Chondrocyte (in vitro differentiated cells): ENCODE measurements at regions not wholly inside any gene's neighbourhood (a gene's known extent, or its start where the extent isn't known, plus 50 kb on each side); places are given as distances from the start of the nearest gene placed in this dataset.
A peak's percentile ranks its signal among the peaks of the same experiment; 100 is the strongest.

Experiments used
- DNase-seq: peaks from one replicate; pipeline ENCODE4 v3.0.0; 2021; ENCODE audit warnings: mixed read lengths, low spot score
- H3K27ac Mint-ChIP-seq: one replicate; pipeline ENCODE4 v1.8.0; 2021; ENCODE audit warnings: mild to moderate bottlenecking, moderate library complexity, mixed read lengths; ENCODE audit not compliant: unreplicated experiment
- H3K27me3 Mint-ChIP-seq: 2 replicates; pipeline ENCODE4 v1.8.0; 2021; ENCODE audit warnings: low read depth, mixed read lengths
- H3K36me3 Mint-ChIP-seq: 2 replicates; pipeline ENCODE4 v1.8.0; 2021; ENCODE audit warnings: low read depth, mixed read lengths
- H3K4me1 Mint-ChIP-seq: 2 replicates; pipeline ENCODE4 v1.8.0; 2021; ENCODE audit warnings: low read depth, mild to moderate bottlenecking, mixed read lengths
- H3K4me3 Mint-ChIP-seq: one replicate; pipeline ENCODE4 v1.8.0; 2021; ENCODE audit warnings: mild to moderate bottlenecking, moderate library complexity, mixed read lengths; ENCODE audit not compliant: unreplicated experiment
- H3K9me3 Mint-ChIP-seq: 2 replicates; pipeline ENCODE4 v1.8.0; 2021; ENCODE audit warnings: low read depth, mixed read lengths
- TF ChIP-seq, protein P1 (sequence below): fragments of 200-600 bp; sonication (generic); IDR thresholded peaks from 2 replicates; pipeline ENCODE4 v1.5.0; 2021; ENCODE audit warnings: antibody characterized with exemption, mild to moderate bottlenecking, moderate library complexity

GRCh38 chr14:100403802-100404365, 80.7 kb downstream of the SLC25A47 start:
- Mint-ChIP-seq H3K9me3 (no peaks in the 10 kb centered on the region), H3K4me3 (no peak overlapping the region), H3K27me3 (no peaks in the 10 kb centered on the region), H3K36me3 (peaks cover 3% of the 10 kb centered on the region), H3K27ac (no peak overlapping the region), H3K4me1 (peaks cover 62% of the 10 kb centered on the region)
- no peak for DNase-seq
- TF ChIP-seq, protein P1, sequence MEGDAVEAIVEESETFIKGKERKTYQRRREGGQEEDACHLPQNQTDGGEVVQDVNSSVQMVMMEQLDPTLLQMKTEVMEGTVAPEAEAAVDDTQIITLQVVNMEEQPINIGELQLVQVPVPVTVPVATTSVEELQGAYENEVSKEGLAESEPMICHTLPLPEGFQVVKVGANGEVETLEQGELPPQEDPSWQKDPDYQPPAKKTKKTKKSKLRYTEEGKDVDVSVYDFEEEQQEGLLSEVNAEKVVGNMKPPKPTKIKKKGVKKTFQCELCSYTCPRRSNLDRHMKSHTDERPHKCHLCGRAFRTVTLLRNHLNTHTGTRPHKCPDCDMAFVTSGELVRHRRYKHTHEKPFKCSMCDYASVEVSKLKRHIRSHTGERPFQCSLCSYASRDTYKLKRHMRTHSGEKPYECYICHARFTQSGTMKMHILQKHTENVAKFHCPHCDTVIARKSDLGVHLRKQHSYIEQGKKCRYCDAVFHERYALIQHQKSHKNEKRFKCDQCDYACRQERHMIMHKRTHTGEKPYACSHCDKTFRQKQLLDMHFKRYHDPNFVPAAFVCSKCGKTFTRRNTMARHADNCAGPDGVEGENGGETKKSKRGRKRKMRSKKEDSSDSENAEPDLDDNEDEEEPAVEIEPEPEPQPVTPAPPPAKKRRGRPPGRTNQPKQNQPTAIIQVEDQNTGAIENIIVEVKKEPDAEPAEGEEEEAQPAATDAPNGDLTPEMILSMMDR: no peak

- Mint-ChIP-seq H3K27me3 (no peaks in the 10 kb centered on the region), H3K4me1 (peaks cover 59% of the 10 kb centered on the region), H3K27ac (no peak overlapping the region)
These were observed 81.3 kb downstream of the SLC25A47 start for GRCh38 chr14:100404419-100404818.

DNA sequence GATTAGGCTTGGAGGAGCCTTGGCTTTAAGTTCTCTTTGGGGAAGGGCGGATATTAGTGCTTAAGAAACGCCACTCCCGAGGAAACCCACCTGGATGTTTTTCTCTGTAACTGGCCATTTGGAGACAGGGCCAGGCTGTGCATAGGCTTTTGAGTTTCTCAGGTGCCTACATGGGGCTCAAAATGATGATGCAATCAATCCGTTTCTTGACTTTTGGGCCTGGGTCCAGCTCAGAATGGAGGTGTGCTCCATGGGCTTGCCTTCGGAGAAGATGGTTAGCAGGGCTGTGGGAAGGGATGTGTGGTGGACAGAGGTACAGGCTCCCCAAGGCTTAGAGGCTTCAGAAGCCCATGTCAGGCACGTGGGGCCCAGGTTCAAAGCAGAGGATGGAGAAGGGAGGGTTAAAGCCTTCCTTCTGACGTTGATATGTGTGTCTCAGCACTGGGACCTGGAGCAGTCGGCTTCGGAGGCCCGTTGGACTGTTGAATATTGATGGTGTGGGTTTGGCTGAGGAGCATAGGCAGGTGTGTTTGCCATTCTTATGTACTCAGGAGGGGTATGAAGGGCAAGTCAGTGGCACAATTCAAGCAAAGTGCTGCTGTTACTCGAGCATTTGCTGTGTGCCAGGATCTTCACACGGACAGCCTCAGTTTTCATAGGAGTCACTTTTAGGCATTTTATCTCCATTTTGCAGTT, 82.8 kb downstream of the SLC25A47 start:
- H3K27ac Mint-ChIP-seq: no peak overlapping the region
- no peaks in the 10 kb centered on the region for H3K27me3 Mint-ChIP-seq
- DNase-seq: no peak
- H3K4me3 Mint-ChIP-seq: no peak overlapping the region
- H3K36me3 Mint-ChIP-seq: peaks cover 1% of the 10 kb centered on the region
- H3K4me1 Mint-ChIP-seq: peaks cover 62% of the 10 kb centered on the region
- no peaks in the 10 kb centered on the region for H3K9me3 Mint-ChIP-seq
- TF ChIP-seq, protein P1: no peak

More at GRCh38 chr14:100404419-100404818, 81.3 kb downstream of the SLC25A47 start:
- peaks cover 1% of the 10 kb centered on the region for H3K36me3 Mint-ChIP-seq
- TF ChIP-seq, protein P1: no peak
- no peak overlapping the region for H3K4me3 Mint-ChIP-seq
- DNase-seq: no peak
- H3K9me3 Mint-ChIP-seq: no peaks in the 10 kb centered on the region

DNA sequence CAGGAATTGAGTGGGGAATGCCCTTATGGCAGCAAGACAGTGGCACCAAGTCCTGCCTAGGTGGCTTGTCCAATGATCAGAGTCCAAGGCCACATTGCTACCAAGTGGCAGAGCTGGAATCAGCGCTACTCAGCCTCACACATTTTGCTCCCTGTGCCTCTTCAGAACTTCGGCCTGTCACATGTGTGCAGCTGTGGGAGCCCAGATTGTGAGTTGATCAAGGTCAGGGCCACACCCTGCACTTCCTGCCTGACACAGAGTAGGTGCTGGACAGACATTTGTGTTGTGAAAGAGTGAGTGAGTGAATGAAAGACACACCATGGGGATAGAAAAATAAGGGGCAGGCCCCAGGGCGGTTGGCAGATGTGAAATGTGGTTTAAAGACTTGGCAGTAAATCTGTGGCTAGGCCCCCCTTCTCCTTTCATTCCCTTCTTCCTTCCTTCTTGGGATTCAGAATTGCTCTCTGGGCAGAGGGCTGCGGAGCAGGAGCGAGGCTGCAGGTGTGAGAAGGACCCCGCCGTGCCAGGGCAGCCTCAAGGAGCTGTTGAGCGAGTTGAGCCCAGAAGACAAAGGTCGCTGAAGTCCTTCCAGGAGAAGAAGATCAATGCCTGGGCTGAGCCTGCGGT, 83.5 kb downstream of the SLC25A47 start:
- H3K36me3 Mint-ChIP-seq: no peaks in the 10 kb centered on the region
- no peak overlapping the region for H3K4me3 Mint-ChIP-seq
- TF ChIP-seq, protein P1: no peak
- no peaks in the 10 kb centered on the region for H3K27me3 Mint-ChIP-seq
- no peak overlapping the region for H3K27ac Mint-ChIP-seq
- H3K4me1 Mint-ChIP-seq: peaks cover 56% of the 10 kb centered on the region
- no peaks in the 10 kb centered on the region for H3K9me3 Mint-ChIP-seq
- no peak for DNase-seq

DNA sequence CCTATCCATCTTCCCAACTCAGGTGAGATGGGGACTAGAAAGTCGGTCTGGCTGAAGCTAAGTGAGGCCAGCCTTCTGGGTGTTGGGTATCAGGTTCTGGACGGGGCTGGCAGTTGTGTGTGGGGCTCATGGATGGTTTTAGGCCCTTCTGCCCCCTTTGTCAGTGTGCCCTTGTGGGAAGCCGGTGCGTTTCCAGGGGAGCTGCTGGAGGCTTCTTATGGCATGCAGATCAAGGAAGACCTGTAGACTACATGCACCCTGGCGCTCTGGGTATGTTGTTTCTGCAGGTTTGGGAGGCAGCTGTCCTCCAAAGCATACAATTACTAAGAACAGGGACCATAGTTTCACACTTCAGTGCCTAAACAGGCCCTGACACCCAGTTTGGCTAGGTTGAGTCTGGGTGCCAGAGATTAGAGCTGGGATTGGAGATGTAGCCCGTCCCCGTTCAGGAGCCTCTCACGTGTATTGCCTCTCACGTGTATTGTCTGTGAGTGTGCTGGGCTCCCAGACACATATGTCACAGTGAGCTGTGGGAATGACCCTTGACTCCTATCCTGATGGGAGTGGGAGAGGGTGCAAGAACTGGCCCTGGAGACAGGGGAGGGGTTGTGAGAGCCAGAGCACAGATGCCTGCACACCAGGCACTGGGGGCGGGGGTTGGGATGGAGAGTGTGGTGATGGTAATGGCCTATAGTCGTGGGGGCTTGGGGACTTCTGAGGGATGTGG, 84.4 kb downstream of the SLC25A47 start:
- no peak for DNase-seq
- peak overlapping the region; percentile 79 for H3K27ac Mint-ChIP-seq
- TF ChIP-seq, protein P1: no peak
- peaks cover 48% of the 10 kb centered on the region for H3K4me1 Mint-ChIP-seq
- no peaks in the 10 kb centered on the region for H3K27me3 Mint-ChIP-seq
- no peaks in the 10 kb centered on the region for H3K9me3 Mint-ChIP-seq
- H3K36me3 Mint-ChIP-seq: no peaks in the 10 kb centered on the region
- H3K4me3 Mint-ChIP-seq: no peak overlapping the region
